SKM-1 treated with dmso at 0.1 percent for 144 hours (cell line): ENCODE measurements at regions not wholly inside any gene's neighbourhood (a gene's known extent, or its start where the extent isn't known, plus 50 kb on each side); places are given as distances from the start of the nearest gene placed in this dataset.

ENCODE experiments used
- DNase-seq: peaks from one replicate; lab custom pipeline; 2025; ENCODE audit not compliant: unreplicated experiment; lab: John Stamatoyannopoulos, UW

DNA sequence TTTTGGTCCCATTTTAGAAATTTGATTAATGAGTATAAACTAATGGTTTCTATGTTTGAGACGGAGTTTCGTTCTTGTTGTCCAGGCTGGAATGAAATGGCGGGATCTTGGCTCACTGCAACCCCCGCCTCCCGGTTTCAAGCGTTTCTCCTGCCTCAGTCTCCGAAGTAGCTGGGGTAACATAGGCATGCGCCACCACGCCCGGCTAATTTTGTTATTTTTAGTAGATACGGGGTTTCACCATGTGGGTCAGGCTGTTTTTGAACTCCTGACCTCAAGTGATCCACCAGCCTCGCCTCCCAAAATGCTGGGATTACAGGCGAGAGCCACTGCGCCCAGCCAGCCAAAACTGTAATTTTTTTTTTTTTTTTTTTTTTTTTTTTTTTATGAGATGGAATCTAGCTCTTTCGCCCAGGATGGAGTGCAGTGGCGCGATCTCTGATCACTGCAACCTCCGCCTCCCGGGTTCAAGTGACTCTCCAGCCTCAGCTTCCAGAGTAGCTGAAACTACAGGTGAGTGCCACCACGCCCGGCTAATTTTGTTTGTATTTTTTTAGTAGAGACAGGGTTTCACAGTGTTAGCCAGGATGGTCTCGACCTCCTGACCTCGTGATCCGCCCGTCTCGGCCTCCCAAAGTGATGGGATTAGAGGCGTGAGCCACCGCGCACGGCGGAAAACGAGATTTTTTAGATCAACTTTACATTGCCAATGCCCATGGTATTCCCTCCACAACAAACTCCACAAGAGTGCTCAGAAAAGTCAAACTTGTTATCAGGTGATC is 127.8 kb downstream of the HFE start:
- DNase-seq, result no peak

- no peak for DNase-seq
Observed at GRCh38 chr6:26215585-26216358, 128.5 kb downstream of the HFE start.

DNA sequence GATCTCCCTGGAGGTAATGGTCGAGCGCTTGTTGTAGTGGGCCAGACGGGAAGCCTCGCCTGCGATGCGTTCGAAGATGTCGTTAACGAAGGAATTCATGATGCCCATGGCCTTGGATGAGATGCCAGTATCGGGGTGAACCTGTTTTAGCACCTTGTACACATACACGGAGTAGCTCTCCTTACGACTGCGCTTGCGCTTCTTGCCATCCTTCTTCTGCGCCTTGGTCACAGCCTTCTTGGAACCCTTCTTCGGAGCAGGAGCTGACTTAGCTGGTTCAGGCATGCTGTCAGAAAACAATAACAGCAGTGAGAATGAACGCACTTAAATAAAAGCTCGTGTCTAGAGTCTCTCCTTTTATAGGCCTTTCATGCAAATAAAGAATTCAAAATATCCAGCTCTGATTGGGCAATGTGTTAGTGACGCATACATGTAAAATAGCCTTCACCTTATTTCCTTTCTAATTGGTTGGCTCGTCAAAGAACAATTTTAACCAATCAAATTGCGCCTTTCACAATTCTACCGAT is 129.2 kb downstream of the HFE start:
- DNase-seq, result peak; percentile 97

GRCh38 chr6:26216886-26217713 is 129.9 kb downstream of the HFE start:
- peak; percentile 96 for DNase-seq

DNA sequence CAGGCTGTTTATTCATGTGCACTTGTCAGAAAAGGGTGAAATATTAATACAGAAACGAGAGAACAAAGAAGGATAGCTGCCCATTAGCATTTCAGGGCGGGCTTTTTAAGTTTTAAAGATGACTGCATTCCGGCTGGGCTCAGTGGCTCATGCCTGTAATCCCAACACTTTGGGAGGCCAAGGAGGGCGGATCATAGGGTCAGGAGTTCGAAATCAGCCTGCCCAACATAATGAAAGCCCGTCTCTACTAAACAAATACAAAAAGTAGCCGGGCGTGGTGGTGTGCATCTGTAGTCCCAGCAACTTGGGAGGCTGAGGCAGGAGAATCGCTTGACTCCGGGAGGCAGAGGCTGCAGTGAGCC is 130.5 kb downstream of the HFE start:
- DNase-seq, result peak; percentile 28

- no peak for DNase-seq
Observed at GRCh38 chr6:26218824-26219223, 131.6 kb downstream of the HFE start.

- no peak for DNase-seq
Observed at GRCh38 chr6:26220145-26220970, 133.1 kb downstream of the HFE start.

DNA sequence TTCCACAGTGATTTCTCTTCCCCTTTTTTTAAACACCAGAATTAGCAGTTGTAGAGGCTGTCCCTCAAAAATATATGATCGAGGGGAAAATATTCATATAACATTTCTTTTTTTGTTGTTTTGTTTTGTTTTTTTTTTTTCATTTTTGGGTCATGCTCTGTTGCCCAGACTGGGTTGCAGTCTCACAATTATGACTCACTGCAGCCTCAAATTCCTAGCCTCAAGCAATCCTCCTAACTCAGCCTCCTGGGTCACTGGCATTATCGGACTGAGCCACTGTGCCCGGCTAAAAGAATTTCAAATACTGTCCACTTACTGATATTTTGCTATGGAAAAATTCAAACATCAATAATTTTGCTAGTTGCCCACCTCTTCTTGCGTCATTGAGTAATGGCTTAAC is 134.0 kb downstream of the HFE start:
- DNase-seq, result no peak

- no peak for DNase-seq
Observed at GRCh38 chr6:26222571-26222970, 135.3 kb downstream of the HFE start.

- no peak for DNase-seq
Observed at GRCh38 chr6:26223228-26223627, 136.0 kb downstream of the HFE start.

GRCh38 chr6:26223650-26224546 is 136.7 kb downstream of the HFE start:
- no peak for DNase-seq

GRCh38 chr6:26224547-26224912 is 137.3 kb downstream of the HFE start:
- no peak for DNase-seq

- no peak for DNase-seq
Observed at GRCh38 chr6:26224940-26225847, 138.0 kb downstream of the HFE start.

GRCh38 chr6:26225848-26226578 is 138.8 kb downstream of the HFE start:
- DNase-seq, result no peak

GRCh38 chr6:26226579-26226967 is 138.4 kb upstream of the BTN3A2 start:
- DNase-seq, result no peak

- peak; percentile 70 for DNase-seq
Observed at GRCh38 chr6:26230351-26230750, 134.6 kb upstream of the BTN3A2 start.

- no peak for DNase-seq
Observed at GRCh38 chr6:26231006-26231587, 133.9 kb upstream of the BTN3A2 start.
